Transverse colon (tissue), 4 donors: ENCODE measurements at regions not wholly inside any gene's neighbourhood (a gene's known extent, or its start where the extent isn't known, plus 50 kb on each side); places are given as distances from the start of the nearest gene placed in this dataset.

Experiments used
- DNase-seq: peaks from one replicate; pipeline ENCODE4 v3.0.0-alpha.2; 2019
- H3K27ac ChIP-seq, 4 donors: fragments of 200-600 bp; sonication (generic); 2 replicates each; pipeline ENCODE4 v1.5.1; 2016 to 2018; ENCODE audit warnings: inconsistent platforms in 4 of 4
- H3K27me3 ChIP-seq: fragments of 200-600 bp; sonication (generic); 2 replicates; pipeline ENCODE4 v1.5.1; 2017; ENCODE audit warnings: inconsistent platforms
- H3K36me3 ChIP-seq, 4 donors: fragments of 200-600 bp; sonication (generic); 2 replicates each; pipeline ENCODE4 v1.5.1; 2017 to 2019; ENCODE audit warnings: inconsistent platforms in 4 of 4
- H3K4me1 ChIP-seq, 4 donors: fragments of 200-600 bp; sonication (generic); 2 replicates each; pipeline ENCODE4 v1.5.1; 2017 to 2020; ENCODE audit warnings: inconsistent platforms in 4 of 4
- H3K4me3 ChIP-seq, 4 donors: fragments of 200-600 bp; sonication (generic); 1 replicate in 1 of 4; 2 replicates in 3 of 4; pipeline versions ENCODE4 v1.5.1 to v1.6.1; 2017 to 2019; ENCODE audit warnings: inconsistent platforms in 4 of 4
- H3K9me3 ChIP-seq, 2 donors: fragments of 200-600 bp; sonication (generic); 2 replicates each; pipeline ENCODE4 v1.5.1; 2017 to 2019; ENCODE audit warnings: inconsistent platforms in 2 of 2
- EP300 ChIP-seq: sonication (generic); formaldehyde crosslinking; IDR thresholded peaks from one replicate; pipeline ENCODE4 v1.6.1; 2017; ENCODE audit warnings: antibody characterized with exemption, low read depth
- POLR2A ChIP-seq: fragments of 450-650 bp; IDR thresholded peaks from one replicate; pipeline ENCODE4 v1.6.1; 2016; ENCODE audit warnings: antibody characterized with exemption, mild to moderate bottlenecking, moderate library complexity
- POLR2AphosphoS5 ChIP-seq, 3 donors: sonication (generic); formaldehyde crosslinking; IDR thresholded peaks; one replicate each; pipeline ENCODE4 v1.6.1; 2016; ENCODE audit warnings: antibody characterized with exemption in 3 of 3
- WGBS, 2 donors: methylation state at CpG; one replicate each; pipeline ENCODE4 v1.1.5; 2018; ENCODE audit warnings: low coverage in 1 of 2; 5-methylcytosine and 5-hydroxymethylcytosine counted together
- in situ Hi-C, 4 donors: fragments of 200-750 bp; cut with MboI; loops; one replicate each; pipeline versions ENCODE4 v1.15.0 to v1.15.1; 2017; ENCODE audit warnings: low sequenced_read_pairs in 3 of 4, low pct_ligation_motif_present in 1 of 4, low pct_unique_long_range_greater_than_20kb in 1 of 4
- intact Hi-C: fragments of 100-400 bp; cut with DNase I; formaldehyde crosslinking; loops from one replicate; pipeline ENCODE4 v1.15.1; 2023; ENCODE audit warnings: low total_unique reads
- TF ChIP-seq, protein P1 (sequence below), 5 experiments: fragments of 200-600 bp in 3 of 5; fragments of 450-650 bp in 2 of 5; sonication (generic) in 3 of 5; IDR thresholded peaks; 1 replicate in 2 of 5; 2 replicates in 3 of 5; pipeline ENCODE4 v1.5.1; 2016 to 2017; ENCODE audit warnings: antibody characterized with exemption in 5 of 5, inconsistent platforms in 3 of 5, mild to moderate bottlenecking in 2 of 5, moderate library complexity in 1 of 5

DNA sequence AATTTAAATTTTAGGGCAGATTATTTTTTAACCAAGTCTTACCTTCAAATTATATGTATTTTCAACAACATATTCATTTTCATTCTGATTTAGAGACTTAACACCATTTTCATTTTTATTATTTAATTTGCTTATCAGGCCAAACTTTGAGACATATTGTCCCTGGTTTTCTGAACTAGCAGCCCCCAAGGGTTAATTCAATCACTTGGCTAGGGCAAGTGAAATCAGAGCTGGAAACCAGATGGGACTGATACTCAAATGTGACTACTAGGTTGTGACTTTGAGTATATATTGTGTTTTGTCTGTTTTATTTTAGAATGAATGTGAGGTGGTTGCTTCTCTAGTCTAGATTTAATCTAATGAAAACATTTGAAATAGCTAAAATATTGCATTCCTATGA lies 198.9 kb upstream of the PTGFR start:
- no peak for TF ChIP-seq EP300
- Histone ChIP-seq H3K4me1 (no peaks in the 10 kb centered on the region), H3K27ac (no peak overlapping the region), H3K9me3 (no peaks in the 10 kb centered on the region), H3K36me3 (no peaks in the 10 kb centered on the region), H3K27me3 (no peaks in the 10 kb centered on the region), H3K4me3 (no peak overlapping the region)
- intact Hi-C loops (no loop called here), in situ Hi-C loops (no loop called here)
- no peak for DNase-seq

DNA sequence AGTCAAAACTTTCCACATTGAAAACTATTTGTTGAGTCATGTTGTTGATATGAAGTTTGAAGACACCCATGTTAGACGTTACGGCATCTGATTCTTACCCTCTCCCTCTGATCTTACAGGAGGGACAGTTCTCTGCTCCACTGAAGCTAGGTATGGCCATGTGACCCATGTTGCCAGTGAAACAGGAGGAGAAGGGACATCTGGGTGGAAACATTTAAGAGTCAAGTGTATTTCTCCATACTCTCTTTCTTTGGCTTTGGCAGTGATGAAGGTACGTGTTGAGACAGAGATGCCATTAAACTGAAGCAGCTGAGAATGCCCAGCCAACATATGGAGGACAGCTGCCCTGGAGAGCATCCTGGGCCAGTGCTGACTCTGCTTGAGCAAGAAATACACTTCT lies 198.4 kb upstream of the PTGFR start:
- DNase-seq = no peak
- no peaks in the 10 kb centered on the region for H3K36me3 ChIP-seq
- intact Hi-C loops (no loop called here), in situ Hi-C loops (no loop called here)
- WGBS, 2 donors = 69 to 86% methylated on average over 2 to 3 of the region's 3 CpGs
- H3K4me3 ChIP-seq = no peak overlapping the region
- no peak overlapping the region for H3K27ac ChIP-seq
- no peaks in the 10 kb centered on the region for H3K27me3 ChIP-seq
- TF ChIP-seq, protein P1, sequence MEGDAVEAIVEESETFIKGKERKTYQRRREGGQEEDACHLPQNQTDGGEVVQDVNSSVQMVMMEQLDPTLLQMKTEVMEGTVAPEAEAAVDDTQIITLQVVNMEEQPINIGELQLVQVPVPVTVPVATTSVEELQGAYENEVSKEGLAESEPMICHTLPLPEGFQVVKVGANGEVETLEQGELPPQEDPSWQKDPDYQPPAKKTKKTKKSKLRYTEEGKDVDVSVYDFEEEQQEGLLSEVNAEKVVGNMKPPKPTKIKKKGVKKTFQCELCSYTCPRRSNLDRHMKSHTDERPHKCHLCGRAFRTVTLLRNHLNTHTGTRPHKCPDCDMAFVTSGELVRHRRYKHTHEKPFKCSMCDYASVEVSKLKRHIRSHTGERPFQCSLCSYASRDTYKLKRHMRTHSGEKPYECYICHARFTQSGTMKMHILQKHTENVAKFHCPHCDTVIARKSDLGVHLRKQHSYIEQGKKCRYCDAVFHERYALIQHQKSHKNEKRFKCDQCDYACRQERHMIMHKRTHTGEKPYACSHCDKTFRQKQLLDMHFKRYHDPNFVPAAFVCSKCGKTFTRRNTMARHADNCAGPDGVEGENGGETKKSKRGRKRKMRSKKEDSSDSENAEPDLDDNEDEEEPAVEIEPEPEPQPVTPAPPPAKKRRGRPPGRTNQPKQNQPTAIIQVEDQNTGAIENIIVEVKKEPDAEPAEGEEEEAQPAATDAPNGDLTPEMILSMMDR (IDR thresholded peaks at IDR 0.05) = no peak
- TF ChIP-seq POLR2A (no peak), POLR2AphosphoS5 (IDR thresholded peaks at IDR 0.05) (no peak), EP300 (no peak)
- no peaks in the 10 kb centered on the region for H3K9me3 ChIP-seq
- no peaks in the 10 kb centered on the region for H3K4me1 ChIP-seq

DNA sequence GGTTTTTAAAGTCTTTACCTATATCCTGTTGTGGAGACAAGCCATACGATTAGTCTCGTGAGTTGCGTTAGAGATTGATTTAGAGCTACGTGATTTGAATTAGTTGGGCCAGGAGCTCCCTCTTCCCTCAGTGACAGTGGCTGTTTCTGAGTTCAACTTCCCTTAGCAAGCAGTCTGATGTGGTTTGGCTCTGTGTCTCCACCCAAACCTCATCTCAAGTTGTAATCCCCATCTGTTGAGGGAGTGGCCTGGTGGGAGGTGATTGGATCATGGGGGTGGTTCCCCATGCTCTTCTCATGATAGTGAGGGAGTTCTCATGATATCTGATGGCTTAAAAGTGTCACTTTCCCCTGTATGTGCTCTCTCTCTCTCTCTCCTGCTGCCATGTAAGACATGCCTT lies 192.9 kb upstream of the PTGFR start:
- H3K27ac ChIP-seq = no peak overlapping the region
- no peak for DNase-seq
- in situ Hi-C loops = no loop called here
- no peak overlapping the region for H3K4me3 ChIP-seq
- intact Hi-C loops = no loop called here
- no peaks in the 10 kb centered on the region for H3K36me3 ChIP-seq
- H3K9me3 ChIP-seq = no peaks in the 10 kb centered on the region
- no peaks in the 10 kb centered on the region for H3K4me1 ChIP-seq
- 82 to 89% methylated on average over 4 of the region's 4 CpGs for WGBS, 2 donors
- TF ChIP-seq POLR2AphosphoS5 (IDR thresholded peaks at IDR 0.05) = no peak
- no peak for TF ChIP-seq EP300
- TF ChIP-seq POLR2A = no peak
- TF ChIP-seq, protein P1 (IDR thresholded peaks at IDR 0.05) = no peak
- no peaks in the 10 kb centered on the region for H3K27me3 ChIP-seq

DNA sequence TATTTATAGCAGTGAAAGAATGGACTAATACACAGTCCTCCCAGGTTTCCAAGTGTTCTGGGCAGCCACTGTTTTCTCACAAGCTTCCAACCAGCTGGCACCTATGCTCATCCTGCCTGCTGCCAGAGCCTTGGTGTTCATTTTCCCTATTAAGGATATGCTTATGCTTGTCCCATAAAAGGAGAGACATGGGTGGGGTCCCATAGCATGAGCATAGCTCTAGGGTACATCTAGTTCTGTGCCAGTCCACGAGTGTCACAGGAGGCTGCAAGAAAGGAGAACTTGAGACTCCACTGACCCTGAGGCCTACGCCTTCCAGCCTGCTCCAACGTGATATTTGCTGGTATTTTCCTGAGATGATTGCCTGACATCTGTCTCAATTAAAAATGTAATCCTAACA lies 192.4 kb upstream of the PTGFR start:
- 71% methylated on average over 3 of the region's 3 CpGs; no CpG with 5 or more reads in 1 of the 2 donors for whole genome bisulfite sequencing, 2 donors
- H3K27me3 ChIP-seq = no peaks in the 10 kb centered on the region
- H3K36me3 ChIP-seq = no peaks in the 10 kb centered on the region
- in situ Hi-C loops = no loop called here
- no peak overlapping the region for H3K4me3 ChIP-seq
- no peak overlapping the region for H3K27ac ChIP-seq
- no peaks in the 10 kb centered on the region for H3K4me1 ChIP-seq
- no peak for DNase-seq
- intact Hi-C loops = no loop called here
- TF ChIP-seq POLR2AphosphoS5 (IDR thresholded peaks at IDR 0.05) = no peak
- no peak for TF ChIP-seq POLR2A
- TF ChIP-seq, protein P1 (IDR thresholded peaks at IDR 0.05) = no peak
- TF ChIP-seq EP300 = no peak
- H3K9me3 ChIP-seq = no peaks in the 10 kb centered on the region

DNA sequence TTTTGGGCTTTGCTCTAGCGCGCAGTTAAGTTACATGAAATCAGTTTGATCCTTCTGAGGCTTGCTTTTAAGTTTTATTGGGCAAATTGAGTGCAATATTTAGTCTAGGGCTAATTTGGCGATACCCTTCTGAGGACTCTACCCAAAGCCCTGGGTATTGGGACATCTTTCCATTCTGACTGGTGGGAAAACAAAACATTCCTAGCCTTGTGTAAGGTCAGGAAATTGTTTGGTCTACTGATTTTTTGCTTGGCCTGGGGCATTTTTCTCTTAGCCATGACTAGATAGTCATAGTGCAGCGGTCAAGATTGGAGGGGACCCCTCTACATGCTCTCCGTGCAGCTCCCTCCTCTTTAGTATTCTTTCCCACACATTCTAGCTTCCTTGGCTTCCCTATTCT lies 189.6 kb upstream of the PTGFR start:
- Histone ChIP-seq H3K27me3 (no peaks in the 10 kb centered on the region), H3K4me3 (no peak overlapping the region), H3K4me1 (no peaks in the 10 kb centered on the region), H3K27ac (no peak overlapping the region), H3K9me3 (no peaks in the 10 kb centered on the region), H3K36me3 (no peaks in the 10 kb centered on the region)
- in situ Hi-C loops (no loop called here), intact Hi-C loops (no loop called here)
- no peak for TF ChIP-seq EP300
- TF ChIP-seq POLR2AphosphoS5 (IDR thresholded peaks at IDR 0.05) = no peak
- TF ChIP-seq POLR2A = no peak
- TF ChIP-seq, protein P1 (IDR thresholded peaks at IDR 0.05) = no peak
- no peak for DNase-seq
- WGBS, 2 donors = 84 to 92% methylated on average over 4 to 5 of the region's 5 CpGs
